SK-N-SH treated with all-trans-retinoic acid at 6 μM for 48 hours (cell line): ENCODE measurements at regions not wholly inside any gene's neighbourhood (a gene's known extent, or its start where the extent isn't known, plus 50 kb on each side); places are given as distances from the start of the nearest gene placed in this dataset.

Source experiments
- ATAC-seq: fragments of 200-7000 bp; cut with Tn5 transposase; 3 replicates; pipeline ENCODE4 v1.9.1; 2020; ENCODE audit warnings: mild to moderate bottlenecking, moderate library complexity
- ARNTL ChIP-seq: fragments of 450-650 bp; formaldehyde crosslinking; IDR thresholded peaks from 2 replicates; pipeline ENCODE4 v1.5.0; 2020; ENCODE audit warnings: low read depth, mild to moderate bottlenecking, moderate library complexity, borderline replicate concordance
- BACH2 ChIP-seq: fragments of 250-450 bp; sonication (Bioruptor Pico); IDR thresholded peaks from 2 replicates; pipeline ENCODE4 v1.9.0; 2021; ENCODE audit warnings: mild to moderate bottlenecking, borderline replicate concordance
- CREB5 ChIP-seq: fragments of 250-450 bp; sonication (Bioruptor Pico); IDR thresholded peaks from 2 replicates; pipeline ENCODE4 v1.5.1; 2020; ENCODE audit warnings: low read depth, mild to moderate bottlenecking, moderate library complexity
- CSDC2 ChIP-seq: fragments of 250-450 bp; sonication (Bioruptor Pico); IDR thresholded peaks from 2 replicates; pipeline ENCODE4 v1.5.0; 2020; ENCODE audit warnings: mild to moderate bottlenecking, moderate library complexity
- ESRRG ChIP-seq: fragments of 250-450 bp; sonication (Bioruptor Pico); IDR thresholded peaks from 2 replicates; pipeline ENCODE4 v1.6.1; 2021; ENCODE audit warnings: mild to moderate bottlenecking
- GLIS3 ChIP-seq: fragments of 250-450 bp; sonication (Bioruptor Pico); IDR thresholded peaks from 2 replicates; pipeline ENCODE4 v1.5.0; 2020; ENCODE audit warnings: mild to moderate bottlenecking, moderate library complexity
- ISL1 ChIP-seq: fragments of 250-450 bp; sonication (Bioruptor Pico); IDR thresholded peaks from 2 replicates; pipeline ENCODE4 v2.1.2; 2022; ENCODE audit warnings: mild to moderate bottlenecking, moderate library complexity
- OSR1 ChIP-seq: fragments of 250-450 bp; sonication (Bioruptor Pico); IDR thresholded peaks from 2 replicates; pipeline ENCODE4 v1.8.0; 2022; ENCODE audit warnings: moderate library complexity, mild to moderate bottlenecking, inconsistent platforms
- PATZ1 ChIP-seq: fragments of 250-450 bp; sonication (Bioruptor Pico); IDR thresholded peaks from 2 replicates; pipeline ENCODE4 v1.8.0; 2020; ENCODE audit warnings: mild to moderate bottlenecking, moderate library complexity, borderline replicate concordance
- PPARA ChIP-seq: fragments of 250-450 bp; sonication (Bioruptor Pico); IDR thresholded peaks from 2 replicates; pipeline ENCODE4 v1.5.0; 2020; ENCODE audit warnings: mild to moderate bottlenecking, borderline replicate concordance
- RARB ChIP-seq: fragments of 250-450 bp; sonication (Bioruptor Pico); IDR thresholded peaks from 2 replicates; pipeline ENCODE4 v1.8.0; 2021; ENCODE audit warnings: mild to moderate bottlenecking, moderate library complexity
- SNAI2 ChIP-seq: fragments of 250-450 bp; sonication (Bioruptor Pico); IDR thresholded peaks from 2 replicates; pipeline ENCODE4 v1.5.0; 2020; ENCODE audit warnings: mild to moderate bottlenecking, moderate library complexity
- TCF4 ChIP-seq: fragments of 250-450 bp; sonication (Bioruptor Pico); IDR thresholded peaks from 2 replicates; pipeline ENCODE4 v1.8.0; 2021; ENCODE audit warnings: mild to moderate bottlenecking, moderate library complexity, borderline replicate concordance
- TOX ChIP-seq: fragments of 250-450 bp; sonication (Bioruptor Pico); IDR thresholded peaks from 2 replicates; pipeline ENCODE4 v1.8.0; 2021; ENCODE audit warnings: mild to moderate bottlenecking, moderate library complexity, borderline replicate concordance
- TSHZ2 ChIP-seq: fragments of 250-450 bp; sonication (Bioruptor Pico); IDR thresholded peaks from 2 replicates; pipeline ENCODE4 v1.5.0; 2020; ENCODE audit warnings: mild to moderate bottlenecking, moderate library complexity
- ZC3H10 ChIP-seq: fragments of 250-450 bp; sonication (Bioruptor Pico); IDR thresholded peaks from 2 replicates; pipeline ENCODE4 v1.5.1; 2021; ENCODE audit warnings: mild to moderate bottlenecking, moderate library complexity
- ZFP3 ChIP-seq: fragments of 250-450 bp; sonication (Bioruptor Pico); IDR thresholded peaks from 2 replicates; pipeline ENCODE4 v1.5.0; 2020; ENCODE audit warnings: mild to moderate bottlenecking, moderate library complexity
- ZFP30 ChIP-seq: fragments of 450-650 bp; formaldehyde crosslinking; IDR thresholded peaks from 2 replicates; pipeline ENCODE4 v1.5.0; 2022; ENCODE audit warnings: mild to moderate bottlenecking, moderate library complexity
- ZNF565 ChIP-seq: fragments of 450-650 bp; formaldehyde crosslinking; conservative IDR thresholded peaks from 2 replicates; pipeline ENCODE4 v1.5.0; 2020; ENCODE audit warnings: low read depth, mild to moderate bottlenecking, moderate library complexity
- ZNF8 ChIP-seq: fragments of 450-650 bp; formaldehyde crosslinking; IDR thresholded peaks from 2 replicates; pipeline ENCODE4 v1.5.0; 2020; ENCODE audit warnings: mild to moderate bottlenecking, moderate library complexity
- TF ChIP-seq, protein P1 (sequence below): fragments of 250-450 bp; sonication (Bioruptor Pico); IDR thresholded peaks from 2 replicates; pipeline ENCODE4 v1.8.0; 2021; ENCODE audit warnings: low read depth, mild to moderate bottlenecking, moderate library complexity, borderline replicate concordance
- TF ChIP-seq, protein P2 (sequence below): fragments of 250-450 bp; sonication (Bioruptor Pico); IDR thresholded peaks from 2 replicates; pipeline ENCODE4 v1.5.1; 2021; ENCODE audit warnings: mild to moderate bottlenecking, moderate library complexity

- TF ChIP-seq RARB (CRISPR knock-in tag) (no peak), ZNF565 (CRISPR knock-in tag) (no peak), PATZ1 (CRISPR knock-in tag) (no peak), BACH2 (CRISPR knock-in tag) (no peak), OSR1 (CRISPR knock-in tag) (no peak), ZC3H10 (CRISPR knock-in tag) (no peak), ZFP3 (no peak), TSHZ2 (CRISPR knock-in tag) (no peak), TCF4 (CRISPR knock-in tag) (no peak), ARNTL (CRISPR knock-in tag) (no peak), ISL1 (no peak), SNAI2 (CRISPR knock-in tag) (no peak), CREB5 (CRISPR knock-in tag) (no peak), ESRRG (no peak), ZFP30 (no peak), CSDC2 (CRISPR knock-in tag) (no peak)
- TF ChIP-seq, protein P1, sequence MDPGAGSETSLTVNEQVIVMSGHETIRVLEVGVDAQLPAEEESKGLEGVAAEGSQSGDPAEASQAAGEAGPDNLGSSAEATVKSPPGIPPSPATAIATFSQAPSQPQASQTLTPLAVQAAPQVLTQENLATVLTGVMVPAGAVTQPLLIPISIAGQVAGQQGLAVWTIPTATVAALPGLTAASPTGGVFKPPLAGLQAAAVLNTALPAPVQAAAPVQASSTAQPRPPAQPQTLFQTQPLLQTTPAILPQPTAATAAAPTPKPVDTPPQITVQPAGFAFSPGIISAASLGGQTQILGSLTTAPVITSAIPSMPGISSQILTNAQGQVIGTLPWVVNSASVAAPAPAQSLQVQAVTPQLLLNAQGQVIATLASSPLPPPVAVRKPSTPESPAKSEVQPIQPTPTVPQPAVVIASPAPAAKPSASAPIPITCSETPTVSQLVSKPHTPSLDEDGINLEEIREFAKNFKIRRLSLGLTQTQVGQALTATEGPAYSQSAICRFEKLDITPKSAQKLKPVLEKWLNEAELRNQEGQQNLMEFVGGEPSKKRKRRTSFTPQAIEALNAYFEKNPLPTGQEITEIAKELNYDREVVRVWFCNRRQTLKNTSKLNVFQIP (CRISPR knock-in tag) = no peak
- TF ChIP-seq, protein P2, sequence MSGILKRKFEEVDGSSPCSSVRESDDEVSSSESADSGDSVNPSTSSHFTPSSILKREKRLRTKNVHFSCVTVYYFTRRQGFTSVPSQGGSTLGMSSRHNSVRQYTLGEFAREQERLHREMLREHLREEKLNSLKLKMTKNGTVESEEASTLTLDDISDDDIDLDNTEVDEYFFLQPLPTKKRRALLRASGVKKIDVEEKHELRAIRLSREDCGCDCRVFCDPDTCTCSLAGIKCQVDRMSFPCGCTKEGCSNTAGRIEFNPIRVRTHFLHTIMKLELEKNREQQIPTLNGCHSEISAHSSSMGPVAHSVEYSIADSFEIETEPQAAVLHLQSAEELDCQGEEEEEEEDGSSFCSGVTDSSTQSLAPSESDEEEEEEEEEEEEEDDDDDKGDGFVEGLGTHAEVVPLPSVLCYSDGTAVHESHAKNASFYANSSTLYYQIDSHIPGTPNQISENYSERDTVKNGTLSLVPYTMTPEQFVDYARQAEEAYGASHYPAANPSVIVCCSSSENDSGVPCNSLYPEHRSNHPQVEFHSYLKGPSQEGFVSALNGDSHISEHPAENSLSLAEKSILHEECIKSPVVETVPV (CRISPR knock-in tag) = no peak
Observed at GRCh38 chr4:182066037-182066436, 177.2 kb upstream of the TENM3 start.

DNA sequence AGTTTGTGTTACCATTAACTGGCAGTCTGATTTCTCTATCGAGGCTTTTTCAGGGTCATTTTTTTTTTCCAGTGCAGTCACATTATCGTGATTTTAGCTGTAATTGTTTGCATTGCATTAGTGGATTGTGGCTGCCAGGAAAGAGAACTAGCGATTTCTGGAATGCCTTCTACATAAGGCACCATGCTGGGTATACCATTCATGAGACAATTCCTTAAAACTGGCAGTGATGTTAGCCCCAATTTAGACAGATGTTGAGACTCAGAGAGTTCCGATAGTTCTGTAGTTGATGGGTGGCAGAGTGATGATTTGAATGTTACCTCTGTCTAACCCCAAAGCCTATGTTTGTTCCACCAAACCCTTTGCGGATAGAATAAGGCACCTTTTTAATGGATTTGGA, 175.4 kb upstream of the TENM3 start:
- no peak for ATAC-seq
- TF ChIP-seq RARB (CRISPR knock-in tag) (no peak), ESRRG (no peak), BACH2 (CRISPR knock-in tag) (no peak), PPARA (CRISPR knock-in tag) (no peak), TOX (no peak), ISL1 (no peak), TCF4 (CRISPR knock-in tag) (no peak), ZC3H10 (CRISPR knock-in tag) (no peak), CSDC2 (CRISPR knock-in tag) (no peak), GLIS3 (CRISPR knock-in tag) (no peak), ZNF565 (CRISPR knock-in tag) (no peak), ARNTL (CRISPR knock-in tag) (no peak), TSHZ2 (CRISPR knock-in tag) (no peak), ZNF8 (no peak), OSR1 (CRISPR knock-in tag) (no peak)
- TF ChIP-seq, protein P1 (CRISPR knock-in tag) = no peak
- TF ChIP-seq, protein P2 (CRISPR knock-in tag) = no peak

More at GRCh38 chr4:182066037-182066436, 177.2 kb upstream of the TENM3 start:
- no peak for ATAC-seq
